ENCODE measurements at regions not wholly inside any gene's neighbourhood (a gene's known extent, or its start where the extent isn't known, plus 50 kb on each side); places are given as distances from the start of the nearest gene placed in this dataset.

DNA sequence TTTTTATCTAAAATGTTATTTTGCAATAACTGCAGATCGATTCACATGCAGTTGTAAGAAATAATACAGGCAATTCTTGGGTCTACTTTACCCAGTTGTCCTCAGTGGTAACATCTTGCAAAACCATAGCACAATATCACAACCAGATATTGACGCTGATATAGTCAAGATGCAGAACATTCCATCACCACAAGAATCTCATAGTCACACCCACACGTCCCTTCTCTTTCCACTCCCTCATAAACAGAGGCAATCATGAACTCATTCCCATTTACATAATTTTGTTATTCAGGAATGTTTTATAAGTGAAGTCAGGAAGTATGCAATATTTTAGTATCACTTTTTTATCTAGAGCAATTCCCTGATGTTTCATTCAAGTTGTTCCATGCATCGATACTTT is 797.5 kb upstream of the RAB6C start:
- TF ChIP-seq, protein P1, sequence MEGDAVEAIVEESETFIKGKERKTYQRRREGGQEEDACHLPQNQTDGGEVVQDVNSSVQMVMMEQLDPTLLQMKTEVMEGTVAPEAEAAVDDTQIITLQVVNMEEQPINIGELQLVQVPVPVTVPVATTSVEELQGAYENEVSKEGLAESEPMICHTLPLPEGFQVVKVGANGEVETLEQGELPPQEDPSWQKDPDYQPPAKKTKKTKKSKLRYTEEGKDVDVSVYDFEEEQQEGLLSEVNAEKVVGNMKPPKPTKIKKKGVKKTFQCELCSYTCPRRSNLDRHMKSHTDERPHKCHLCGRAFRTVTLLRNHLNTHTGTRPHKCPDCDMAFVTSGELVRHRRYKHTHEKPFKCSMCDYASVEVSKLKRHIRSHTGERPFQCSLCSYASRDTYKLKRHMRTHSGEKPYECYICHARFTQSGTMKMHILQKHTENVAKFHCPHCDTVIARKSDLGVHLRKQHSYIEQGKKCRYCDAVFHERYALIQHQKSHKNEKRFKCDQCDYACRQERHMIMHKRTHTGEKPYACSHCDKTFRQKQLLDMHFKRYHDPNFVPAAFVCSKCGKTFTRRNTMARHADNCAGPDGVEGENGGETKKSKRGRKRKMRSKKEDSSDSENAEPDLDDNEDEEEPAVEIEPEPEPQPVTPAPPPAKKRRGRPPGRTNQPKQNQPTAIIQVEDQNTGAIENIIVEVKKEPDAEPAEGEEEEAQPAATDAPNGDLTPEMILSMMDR (IDR thresholded peaks at IDR 0.05): no peak
- no peak for TF ChIP-seq POLR2A (IDR thresholded peaks at IDR 0.05)

Data from Peyer's patch (tissue), 4 donors.